GM13976 (cell line): ENCODE measurements at regions not wholly inside any gene's neighbourhood (a gene's known extent, or its start where the extent isn't known, plus 50 kb on each side); places are given as distances from the start of the nearest gene placed in this dataset.
A peak's percentile ranks its signal among the peaks of the same experiment; 100 is the strongest.

Experiments used
- DNase-seq: peaks from one replicate; pipeline ENCODE4 v3.0.0; 2012; ENCODE audit warnings: low spot score
- CTCF ChIP-seq: IDR thresholded peaks from 2 replicates; pipeline ENCODE4 v1.5.1; 2012; ENCODE audit warnings: borderline replicate concordance, mild to moderate bottlenecking; ENCODE audit not compliant: insufficient read depth; ENCODE audit errors: extremely low read depth, missing control alignments, control extremely low read depth
- in situ Hi-C: fragments of 300-500 bp; cut with MboI; formaldehyde crosslinking; loops from one replicate; pipeline ENCODE4 v1.12.0; 2022; ENCODE audit warnings: low sequenced_read_pairs, mixed read lengths, inconsistent platforms; ENCODE audit not compliant: unreplicated experiment

DNA sequence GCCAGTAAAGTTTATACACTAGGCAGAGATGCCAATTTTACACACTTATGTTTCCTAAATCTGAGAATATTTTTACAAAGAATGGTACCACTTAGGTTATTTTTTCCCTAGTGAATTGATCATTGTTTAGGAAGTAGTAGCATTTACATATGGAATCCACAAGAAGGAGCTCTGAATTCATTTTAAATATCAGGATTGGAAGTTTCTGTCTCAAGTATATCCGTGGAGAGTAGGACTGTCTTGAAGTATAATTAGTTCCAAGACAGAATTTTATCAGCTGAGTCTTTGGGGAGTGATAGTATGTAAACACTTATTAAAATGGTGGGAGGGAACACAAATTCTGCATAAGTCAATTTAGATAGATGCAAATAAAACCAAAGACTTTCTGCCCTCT, 82.3 kb upstream of the FAM98A start:
- in situ Hi-C loops: no loop called here
- TF ChIP-seq CTCF: no peak
- no peak for DNase-seq

GRCh38 chr2:33680644-33681363, 81.7 kb upstream of the FAM98A start:
- TF ChIP-seq CTCF: no peak
- in situ Hi-C loops: no loop called here
- DNase-seq: no peak

- no peak for DNase-seq
- no peak for TF ChIP-seq CTCF
- in situ Hi-C loops: no loop called here
Observed at GRCh38 chr2:33678436-33678835, 79.3 kb upstream of the FAM98A start.

DNA sequence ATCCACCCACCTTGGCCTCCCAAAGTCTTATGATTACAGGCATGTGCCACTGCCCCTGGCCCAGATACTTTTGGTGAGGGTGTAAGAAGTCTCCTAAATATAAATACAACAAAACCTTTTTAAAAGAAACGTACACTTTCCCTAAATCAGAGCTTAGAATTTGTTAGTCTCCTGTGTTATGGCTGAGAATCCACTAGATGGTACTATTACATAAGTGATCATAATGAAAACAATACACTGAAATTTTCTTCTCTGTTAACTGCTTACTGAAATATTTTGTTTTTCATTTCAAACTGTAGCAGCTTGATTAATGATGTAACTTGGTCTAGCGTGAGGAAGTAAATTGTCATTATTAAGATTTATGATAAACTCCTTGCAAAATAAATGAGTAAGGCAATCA, 74.8 kb upstream of the FAM98A start:
- in situ Hi-C loops: no loop called here
- TF ChIP-seq CTCF: peak; percentile 11
- DNase-seq: peak; percentile 12

GRCh38 chr2:33672896-33673295, 73.8 kb upstream of the FAM98A start:
- DNase-seq: no peak
- TF ChIP-seq CTCF: no peak
- in situ Hi-C loops: no loop called here

- no peak for DNase-seq
- in situ Hi-C loops: no loop called here
- no peak for TF ChIP-seq CTCF
Observed at GRCh38 chr2:33672389-33672788, 73.3 kb upstream of the FAM98A start.
